ENCODE measurements at regions not wholly inside any gene's neighbourhood (a gene's known extent, or its start where the extent isn't known, plus 50 kb on each side); places are given as distances from the start of the nearest gene placed in this dataset.

GRCh38 chr15:39270221-39270855 lies 310.5 kb upstream of the THBS1 start:
- Mint-ChIP-seq H3K4me3 (no peak overlapping the region), H3K4me1 (peaks cover 15% of the 10 kb centered on the region), H3K36me3 (no peaks in the 10 kb centered on the region), H3K27me3 (ENCODE audit: low read depth) (no peaks in the 10 kb centered on the region), H3K27ac (no peak overlapping the region), H3K9me3 (no peaks in the 10 kb centered on the region)
- DNase-seq (ENCODE audit: low spot score) (no peak), ATAC-seq (no peak)
- TF ChIP-seq PRRX2 (CRISPR knock-in tag; IDR thresholded peaks at IDR 0.05) (no peak), HMGA2 (CRISPR knock-in tag; IDR thresholded peaks at IDR 0.05) (no peak), MYBL2 (CRISPR knock-in tag; IDR thresholded peaks at IDR 0.05) (no peak), ESRRA (CRISPR knock-in tag; IDR thresholded peaks at IDR 0.05; ENCODE audit: borderline replicate concordance) (no peak), NR3C1 (CRISPR knock-in tag; conservative IDR thresholded peaks at IDR 0.05; ENCODE audit: low read depth) (no peak), ZBTB43 (CRISPR knock-in tag; IDR thresholded peaks at IDR 0.05) (no peak), GABPB1 (CRISPR knock-in tag; IDR thresholded peaks at IDR 0.05) (no peak), EMX1 (CRISPR knock-in tag; IDR thresholded peaks at IDR 0.05) (no peak), ZMAT4 (CRISPR knock-in tag; IDR thresholded peaks at IDR 0.05) (no peak), ATF6 (CRISPR knock-in tag; IDR thresholded peaks at IDR 0.05) (no peak), IRF1 (CRISPR knock-in tag; IDR thresholded peaks at IDR 0.05) (no peak), RELA (CRISPR knock-in tag; IDR thresholded peaks at IDR 0.05; ENCODE audit: borderline replicate concordance) (no peak), PREB (CRISPR knock-in tag; IDR thresholded peaks at IDR 0.05; ENCODE audit: borderline replicate concordance) (no peak), USF2 (CRISPR knock-in tag; IDR thresholded peaks at IDR 0.05) (no peak)
- POLR2A ChIA-PET: no interaction called here
- CTCF ChIA-PET: interaction anchor here (1.4 kb wide), 1 partner anchor 98 kb away, joined by 7 read pairs; no protein-coding TSS in a partner anchor

- TF ChIP-seq E2F5 (CRISPR knock-in tag; IDR thresholded peaks at IDR 0.05) (no peak), ZMAT4 (CRISPR knock-in tag; IDR thresholded peaks at IDR 0.05) (no peak), CREB1 (CRISPR knock-in tag; IDR thresholded peaks at IDR 0.05) (no peak), SOX15 (CRISPR knock-in tag; IDR thresholded peaks at IDR 0.05) (no peak), SMAD4 (CRISPR knock-in tag; IDR thresholded peaks at IDR 0.05) (no peak), CBFB (CRISPR knock-in tag; IDR thresholded peaks at IDR 0.05; ENCODE audit: low read depth) (no peak), NFE2L1 (CRISPR knock-in tag; IDR thresholded peaks at IDR 0.05) (no peak), FOXJ3 (CRISPR knock-in tag; IDR thresholded peaks at IDR 0.05; ENCODE audit: borderline replicate concordance) (no peak), ZNF138 (CRISPR knock-in tag; conservative IDR thresholded peaks at IDR 0.05) (no peak)
- ATAC-seq (no peak), DNase-seq (ENCODE audit: low spot score) (no peak)
- Mint-ChIP-seq H3K9me3 (no peaks in the 10 kb centered on the region), H3K27ac (no peak overlapping the region), H3K27me3 (ENCODE audit: low read depth) (no peaks in the 10 kb centered on the region), H3K36me3 (no peaks in the 10 kb centered on the region), H3K4me1 (peaks cover 16% of the 10 kb centered on the region), H3K4me3 (no peak overlapping the region)
- CTCF ChIA-PET: no interaction called here
- POLR2A ChIA-PET: no interaction called here
These were observed 309.9 kb upstream of the THBS1 start for GRCh38 chr15:39270934-39271333.
